HG03064 (cell line): ENCODE measurements at regions not wholly inside any gene's neighbourhood (a gene's known extent, or its start where the extent isn't known, plus 50 kb on each side); places are given as distances from the start of the nearest gene placed in this dataset.

ENCODE experiments used
- ATAC-seq: cut with Tn5 transposase; IDR thresholded peaks from one replicate; pipeline ENCODE4 v1.9.1; 2021; ENCODE audit warnings: low read depth; ENCODE audit not compliant: unreplicated experiment

- no peak for ATAC-seq
Observed at GRCh38 chr12:102542816-102543440, 62.6 kb upstream of the IGF1 start.

- no peak for ATAC-seq
Observed at GRCh38 chr12:102540815-102541385, 60.5 kb upstream of the IGF1 start.

GRCh38 chr12:102539651-102540553 is 59.5 kb upstream of the IGF1 start:
- ATAC-seq = no peak

GRCh38 chr12:102535306-102535705 is 54.9 kb upstream of the IGF1 start:
- ATAC-seq = no peak

- ATAC-seq = no peak
Observed at GRCh38 chr12:102534899-102535298, 54.5 kb upstream of the IGF1 start.

GRCh38 chr12:102533483-102534215 is 53.3 kb upstream of the IGF1 start:
- ATAC-seq = no peak
